HEK293T (cell line): ENCODE measurements at regions not wholly inside any gene's neighbourhood (a gene's known extent, or its start where the extent isn't known, plus 50 kb on each side); places are given as distances from the start of the nearest gene placed in this dataset.

Source experiments
- FOXA1 ChIP-seq: fragments of 450-650 bp; IDR thresholded peaks from 2 replicates; pipeline ENCODE4 v1.6.1; 2016; ENCODE audit warnings: mild to moderate bottlenecking
- HDGF ChIP-seq: fragments of 450-650 bp; IDR thresholded peaks from 2 replicates; pipeline ENCODE4 v1.6.1; 2017; ENCODE audit warnings: antibody characterized with exemption, borderline replicate concordance
- L3MBTL2 ChIP-seq: fragments of 450-650 bp; conservative IDR thresholded peaks from 2 replicates; pipeline ENCODE4 v1.6.1; 2016; ENCODE audit warnings: mild to moderate bottlenecking
- NFRKB ChIP-seq: fragments of 450-650 bp; IDR thresholded peaks from 2 replicates; pipeline ENCODE4 v1.6.1; 2016; ENCODE audit warnings: mild to moderate bottlenecking, moderate library complexity
- SP1 ChIP-seq: fragments of 450-650 bp; IDR thresholded peaks from 2 replicates; pipeline ENCODE4 v1.6.1; 2017

DNA sequence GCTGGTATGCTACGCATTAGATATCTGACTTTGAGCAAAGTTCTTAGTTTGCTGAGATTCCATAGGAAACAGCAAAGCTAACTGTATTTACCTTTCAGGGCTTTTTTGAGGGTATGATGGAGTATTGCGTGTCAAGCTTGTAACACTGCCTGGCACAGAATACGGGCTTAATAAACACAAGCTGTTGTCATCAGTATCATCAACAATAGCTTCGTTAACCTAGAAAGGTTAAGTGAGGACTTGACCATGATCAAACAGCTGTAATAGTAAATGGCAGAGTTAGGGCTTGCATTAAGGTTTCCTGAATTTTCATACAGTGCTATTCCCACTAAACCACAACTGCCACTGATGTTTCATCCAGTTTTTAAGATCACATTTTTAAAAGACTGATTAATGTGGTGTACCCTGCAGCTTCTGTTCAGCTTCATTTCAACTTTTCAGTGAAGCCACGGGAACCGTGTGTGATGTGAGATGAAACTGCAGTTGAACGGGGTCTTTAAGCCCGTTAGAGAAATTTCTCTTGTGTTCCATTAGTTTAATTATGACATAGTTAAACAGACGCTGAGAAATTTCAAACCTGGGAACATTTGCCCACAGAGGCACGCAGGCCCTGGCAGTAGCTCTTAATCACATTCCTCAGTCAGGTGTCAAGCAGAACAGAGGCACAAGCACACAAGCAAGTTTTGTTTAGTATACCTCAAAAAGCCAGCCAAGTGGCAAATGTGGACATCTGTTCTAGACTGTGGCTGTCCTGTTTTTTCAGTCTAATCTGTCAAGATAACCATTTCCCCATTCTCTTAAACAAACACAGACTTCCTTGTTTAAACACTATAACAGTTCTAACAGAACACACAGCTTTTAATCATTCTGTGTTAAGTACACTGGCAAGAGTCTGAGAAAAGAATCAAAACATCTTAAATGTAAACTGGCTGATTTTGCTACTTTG lies 147.1 kb downstream of the ZNF608 start:
- TF ChIP-seq L3MBTL2 (no peak), SP1 (no peak), HDGF (no peak), FOXA1 (no peak), NFRKB (no peak)
